Right lung (tissue), 2 donors: ENCODE measurements at regions not wholly inside any gene's neighbourhood (a gene's known extent, or its start where the extent isn't known, plus 50 kb on each side); places are given as distances from the start of the nearest gene placed in this dataset.

Source experiments
- DNase-seq, 2 donors: peaks; one replicate each; pipeline ENCODE4 v3.0.0-alpha.2; 2013

GRCh38 chr1:219276049-219276738, 102.5 kb downstream of the LYPLAL1 start:
- no peak for DNase-seq

DNA sequence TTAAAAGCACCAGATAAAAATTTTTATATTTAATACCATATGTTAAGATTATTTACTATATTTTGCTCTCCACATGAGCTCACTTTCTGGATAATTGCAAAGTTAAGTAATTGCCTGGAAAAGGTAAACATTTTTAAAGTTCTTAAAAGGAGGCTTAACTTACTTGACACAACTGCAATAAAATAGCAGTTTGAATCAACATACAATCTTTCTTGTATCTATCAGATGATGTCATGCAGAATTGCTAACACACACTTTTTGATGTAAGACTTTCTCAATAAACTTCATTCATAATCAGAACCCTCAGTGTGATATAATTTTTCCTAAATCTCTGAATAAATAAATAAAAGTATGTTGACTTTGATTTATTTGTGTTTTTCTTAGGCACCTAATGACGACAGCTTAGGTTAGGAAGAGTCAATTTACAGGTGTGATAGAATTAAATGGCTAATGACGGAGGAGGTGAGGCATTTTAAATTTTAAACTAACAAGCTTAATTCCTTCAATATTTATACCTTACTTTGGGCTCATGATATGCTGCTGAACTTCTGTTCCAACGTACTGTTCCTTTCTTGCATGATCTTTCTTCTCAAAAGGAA, 99.5 kb downstream of the LYPLAL1 start:
- DNase-seq, result no peak

GRCh38 chr1:219271818-219272535, 98.3 kb downstream of the LYPLAL1 start:
- DNase-seq, result no peak

- DNase-seq, result no peak
Observed at GRCh38 chr1:219269171-219269570, 95.5 kb downstream of the LYPLAL1 start.

DNA sequence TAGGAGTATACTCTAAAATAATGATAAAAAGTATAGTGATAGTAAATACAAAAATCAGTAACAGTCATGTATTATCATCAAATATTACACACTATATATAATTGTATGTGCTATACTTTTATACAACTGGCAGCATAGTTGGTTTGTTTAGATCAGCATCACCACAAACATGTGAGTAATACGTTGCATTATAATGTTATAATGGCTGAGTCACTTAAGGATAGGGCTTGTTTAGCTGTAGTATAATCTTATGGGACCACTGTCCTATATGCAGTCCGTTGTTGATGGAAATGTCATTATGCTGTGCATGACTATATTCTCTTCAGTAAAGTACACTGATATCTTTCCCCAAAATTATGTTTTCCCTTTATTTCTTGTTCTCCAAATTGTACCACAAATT, 92.8 kb downstream of the LYPLAL1 start:
- no peak for DNase-seq

- DNase-seq, result no peak
Observed at GRCh38 chr1:219265026-219265515, 91.4 kb downstream of the LYPLAL1 start.

DNA sequence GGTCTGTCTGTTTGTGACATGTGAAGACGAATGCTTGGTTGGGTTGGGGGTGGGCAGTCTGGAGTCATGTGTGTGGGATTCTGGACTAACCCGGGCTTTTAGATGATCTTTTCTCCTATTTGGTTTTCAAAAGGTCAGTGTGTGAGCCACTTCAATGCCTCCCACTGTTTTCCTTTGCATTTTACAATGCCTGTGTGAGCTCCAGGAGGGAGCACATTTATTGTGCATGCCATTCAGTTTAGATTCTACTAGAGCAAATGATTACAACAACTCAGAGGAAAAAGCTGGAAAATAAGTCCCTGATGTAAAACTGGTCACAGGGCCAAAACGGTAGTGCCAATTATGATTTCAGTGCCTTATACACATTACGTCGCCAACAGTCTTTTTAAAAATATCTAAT, 90.9 kb downstream of the LYPLAL1 start:
- no peak for DNase-seq
